Chondrocyte (in vitro differentiated cells): ENCODE measurements at regions not wholly inside any gene's neighbourhood (a gene's known extent, or its start where the extent isn't known, plus 50 kb on each side); places are given as distances from the start of the nearest gene placed in this dataset.

Experiments used
- DNase-seq: peaks from one replicate; pipeline ENCODE4 v3.0.0; 2021; ENCODE audit warnings: mixed read lengths, low spot score
- H3K27ac Mint-ChIP-seq: one replicate; pipeline ENCODE4 v1.8.0; 2021; ENCODE audit warnings: mild to moderate bottlenecking, moderate library complexity, mixed read lengths; ENCODE audit not compliant: unreplicated experiment
- H3K27me3 Mint-ChIP-seq: 2 replicates; pipeline ENCODE4 v1.8.0; 2021; ENCODE audit warnings: low read depth, mixed read lengths
- H3K36me3 Mint-ChIP-seq: 2 replicates; pipeline ENCODE4 v1.8.0; 2021; ENCODE audit warnings: low read depth, mixed read lengths
- H3K4me1 Mint-ChIP-seq: 2 replicates; pipeline ENCODE4 v1.8.0; 2021; ENCODE audit warnings: low read depth, mild to moderate bottlenecking, mixed read lengths
- H3K4me3 Mint-ChIP-seq: one replicate; pipeline ENCODE4 v1.8.0; 2021; ENCODE audit warnings: mild to moderate bottlenecking, moderate library complexity, mixed read lengths; ENCODE audit not compliant: unreplicated experiment
- H3K9me3 Mint-ChIP-seq: 2 replicates; pipeline ENCODE4 v1.8.0; 2021; ENCODE audit warnings: low read depth, mixed read lengths
- CTCF ChIP-seq: fragments of 200-600 bp; sonication (generic); IDR thresholded peaks from 2 replicates; pipeline ENCODE4 v1.5.0; 2021; ENCODE audit warnings: antibody characterized with exemption, mild to moderate bottlenecking, moderate library complexity

DNA sequence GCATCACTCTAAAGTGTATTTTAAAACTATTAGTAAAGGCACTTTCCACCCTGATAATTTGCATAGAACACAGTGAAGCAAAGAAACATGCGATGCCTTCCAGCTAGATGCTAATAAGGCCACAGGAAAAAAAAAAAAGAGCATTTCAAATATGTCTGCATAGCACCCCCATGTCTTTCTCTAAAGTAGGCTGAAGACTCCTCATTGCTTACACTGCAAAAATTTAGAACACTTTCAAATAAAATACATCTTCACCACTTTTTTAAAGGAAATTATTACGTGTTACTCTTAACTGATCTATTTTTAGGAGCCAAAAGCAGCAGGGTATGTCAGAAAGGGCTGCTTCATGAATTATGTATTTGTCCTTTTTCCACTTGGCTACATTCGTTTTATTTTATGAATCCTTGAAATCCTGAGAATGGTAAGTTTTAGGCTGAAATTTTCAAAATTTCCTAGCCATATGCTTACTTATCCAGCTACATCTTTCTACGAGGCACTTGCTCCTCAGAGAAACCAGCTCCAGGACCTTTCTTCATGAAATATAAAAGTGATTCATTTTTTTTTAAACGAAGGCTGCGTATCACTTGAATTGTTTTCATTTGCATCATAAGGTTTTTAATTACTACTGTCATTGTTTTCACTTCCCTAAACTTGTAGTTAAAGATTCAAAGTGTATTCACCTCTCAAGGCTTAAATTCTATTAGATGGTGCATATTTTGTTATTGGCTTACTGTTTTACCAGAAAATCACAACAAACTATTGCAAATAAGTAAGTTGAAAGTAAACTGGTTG is 513.0 kb downstream of the PTPRC start:
- Mint-ChIP-seq H3K4me1 (peaks cover 6% of the 10 kb centered on the region), H3K36me3 (no peaks in the 10 kb centered on the region), H3K27ac (no peak overlapping the region), H3K9me3 (no peaks in the 10 kb centered on the region), H3K27me3 (no peaks in the 10 kb centered on the region), H3K4me3 (no peak overlapping the region)
- TF ChIP-seq CTCF = no peak
- DNase-seq = no peak

GRCh38 chr1:199152676-199153075 is 513.8 kb downstream of the PTPRC start:
- H3K27me3 Mint-ChIP-seq = no peaks in the 10 kb centered on the region
- no peak overlapping the region for H3K4me3 Mint-ChIP-seq
- H3K27ac Mint-ChIP-seq = no peak overlapping the region
- DNase-seq = no peak
- peaks cover 2% of the 10 kb centered on the region for H3K9me3 Mint-ChIP-seq
- H3K36me3 Mint-ChIP-seq = no peaks in the 10 kb centered on the region
- peaks cover 10% of the 10 kb centered on the region for H3K4me1 Mint-ChIP-seq
- no peak for TF ChIP-seq CTCF

DNA sequence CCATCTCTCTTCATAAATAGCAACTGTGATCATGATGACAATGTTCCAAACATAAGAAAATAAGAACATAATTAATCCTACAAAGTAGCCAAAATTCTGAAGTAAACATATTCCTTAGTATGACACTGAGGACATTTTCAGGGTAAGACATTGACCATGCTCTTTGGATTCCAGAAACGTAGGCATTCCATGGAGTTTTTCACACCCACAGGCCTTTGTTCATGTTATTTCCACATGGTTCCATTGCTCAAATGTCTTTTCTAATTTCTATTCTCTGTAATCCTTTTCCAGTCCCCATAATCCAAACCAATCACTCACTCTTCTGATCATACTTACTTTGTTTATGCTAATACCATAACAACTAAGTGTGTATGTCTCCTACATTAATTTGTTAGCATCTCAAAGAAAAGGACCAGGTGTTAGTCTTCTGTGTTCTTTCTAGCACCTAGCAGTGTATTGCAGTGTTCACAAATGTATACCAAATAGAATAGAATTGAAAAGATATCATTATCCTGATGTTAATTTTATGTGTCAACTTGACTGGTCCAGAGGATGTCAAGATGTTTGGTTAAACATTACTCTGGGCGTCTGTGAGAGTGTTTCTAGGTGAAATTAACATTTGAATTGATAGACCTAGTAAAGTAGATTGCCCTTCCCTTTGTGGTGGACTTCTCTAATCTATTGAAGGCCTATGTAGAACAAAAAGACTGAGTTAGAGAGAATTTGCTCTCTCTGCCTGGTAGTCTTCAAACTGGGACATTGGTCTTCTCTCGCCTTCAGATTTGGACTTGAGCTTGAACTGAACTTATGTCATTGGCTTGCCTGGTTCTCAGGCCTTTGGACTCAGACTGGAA is 516.6 kb downstream of the PTPRC start:
- H3K36me3 Mint-ChIP-seq = no peaks in the 10 kb centered on the region
- H3K4me1 Mint-ChIP-seq = peaks cover 16% of the 10 kb centered on the region
- DNase-seq = no peak
- H3K27ac Mint-ChIP-seq = no peak overlapping the region
- peaks cover 5% of the 10 kb centered on the region for H3K9me3 Mint-ChIP-seq
- no peaks in the 10 kb centered on the region for H3K27me3 Mint-ChIP-seq
- no peak for TF ChIP-seq CTCF
- no peak overlapping the region for H3K4me3 Mint-ChIP-seq

- Mint-ChIP-seq H3K9me3 (peaks cover 5% of the 10 kb centered on the region), H3K27me3 (no peaks in the 10 kb centered on the region), H3K4me1 (peaks cover 17% of the 10 kb centered on the region), H3K27ac (no peak overlapping the region), H3K4me3 (no peak overlapping the region), H3K36me3 (no peaks in the 10 kb centered on the region)
- no peak for DNase-seq
- TF ChIP-seq CTCF = no peak
These were observed 518.7 kb downstream of the PTPRC start for GRCh38 chr1:199157494-199157893.

DNA sequence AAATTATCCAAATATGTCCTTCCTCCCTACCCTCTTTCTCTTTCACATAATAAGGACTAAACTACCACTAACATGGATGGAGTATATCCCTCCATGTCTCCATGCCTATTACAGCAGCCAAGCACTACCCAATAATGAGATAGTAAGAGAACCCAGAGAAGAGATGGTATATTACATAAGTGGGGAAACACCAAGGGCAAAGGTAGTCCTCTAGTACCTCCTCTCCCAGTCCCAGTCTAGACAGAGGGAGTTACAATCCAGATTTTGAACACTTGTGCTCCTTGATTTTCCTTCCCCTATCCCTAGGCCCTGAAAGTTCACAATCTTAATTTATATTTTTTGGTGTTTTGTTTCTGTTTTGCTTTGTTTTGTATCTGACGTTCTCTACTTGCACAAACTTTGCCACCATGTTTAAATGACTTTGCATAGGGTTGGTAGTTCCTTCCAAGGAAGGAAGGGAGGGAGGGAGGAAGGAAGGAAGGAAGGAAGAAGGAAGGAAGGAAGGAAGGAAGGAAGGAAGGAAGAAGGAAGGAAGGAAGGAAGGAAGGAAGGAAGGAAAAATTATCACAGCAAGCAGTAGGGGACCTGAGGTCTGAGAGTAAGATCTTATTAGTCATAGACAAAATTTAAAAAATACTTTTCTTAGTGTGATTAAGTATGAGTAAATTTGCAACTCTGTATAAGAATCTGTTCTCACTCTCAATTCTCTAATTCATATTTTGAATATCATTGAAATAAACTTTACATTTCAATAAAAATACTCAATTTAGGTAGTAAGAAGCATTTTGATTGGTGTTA is 521.9 kb downstream of the PTPRC start:
- Mint-ChIP-seq H3K4me3 (no peak overlapping the region), H3K4me1 (peaks cover 20% of the 10 kb centered on the region), H3K36me3 (no peaks in the 10 kb centered on the region), H3K27ac (no peak overlapping the region), H3K27me3 (no peaks in the 10 kb centered on the region), H3K9me3 (peaks cover 5% of the 10 kb centered on the region)
- DNase-seq = no peak
- no peak for TF ChIP-seq CTCF
